Activated CD8-positive, alpha-beta memory T cell treated with anti-CD3 and anti-CD28 coated beads, Interleukin-2, amount 10 ng/mL, durations not matched to agents 7 days and 5 days (primary cell): ENCODE measurements at regions not wholly inside any gene's neighbourhood (a gene's known extent, or its start where the extent isn't known, plus 50 kb on each side); places are given as distances from the start of the nearest gene placed in this dataset.

Experiments used
- ATAC-seq: fragments of 150-1000 bp; cut with Tn5 transposase; one replicate; pipeline ENCODE4 v1.10.0; 2021; ENCODE audit warnings: moderate library complexity
- CTCF ChIA-PET: fragments of 350-600 bp; sonication (Branson Sonifier 250); formaldehyde crosslinking; loops from one replicate; lab custom pipeline; 2021; ENCODE audit warnings: antibody characterized with exemption; lab: Charles Lee
- DNase-seq: peaks from one replicate; pipeline ENCODE4 v3.0.0-alpha.2; 2020
- H3K27ac Mint-ChIP-seq: one replicate; pipeline ENCODE4 v1.8.0; 2021; ENCODE audit warnings: mild to moderate bottlenecking, mixed read lengths
- H3K27me3 Mint-ChIP-seq: one replicate; pipeline ENCODE4 v1.8.0; 2021; ENCODE audit warnings: mixed read lengths
- H3K36me3 Mint-ChIP-seq: one replicate; pipeline ENCODE4 v1.8.0; 2021; ENCODE audit warnings: mild to moderate bottlenecking, mixed read lengths
- H3K4me1 Mint-ChIP-seq: one replicate; pipeline ENCODE4 v1.8.0; 2021; ENCODE audit warnings: mixed read lengths
- H3K4me3 Mint-ChIP-seq: one replicate; pipeline ENCODE4 v1.8.0; 2021; ENCODE audit warnings: mild to moderate bottlenecking, moderate library complexity, mixed read lengths
- H3K9me3 Mint-ChIP-seq: one replicate; pipeline ENCODE4 v1.8.0; 2022; ENCODE audit warnings: low read depth, mixed read lengths

DNA sequence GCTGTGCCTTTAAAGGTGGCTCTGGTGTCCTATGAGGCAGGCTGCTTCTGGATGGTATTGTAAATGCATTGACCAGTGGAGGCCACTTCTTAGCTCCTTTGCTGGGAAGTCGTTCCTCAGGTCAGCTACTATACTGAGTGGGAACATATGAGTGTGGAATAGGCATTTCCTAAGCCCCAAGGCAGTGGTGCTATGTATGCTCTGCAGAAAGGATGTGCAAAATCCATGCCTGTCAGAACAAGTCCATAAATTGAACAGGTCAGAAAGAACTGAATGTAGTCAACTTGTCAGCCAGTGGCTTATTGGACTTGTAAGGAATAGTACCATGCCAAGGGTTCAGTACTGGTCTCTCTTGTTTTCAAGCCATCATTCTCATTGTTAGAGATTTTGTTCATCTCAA is 216.4 kb downstream of the CDH10 start:
- Mint-ChIP-seq H3K9me3 (peaks cover 5% of the 10 kb centered on the region), H3K36me3 (no peaks in the 10 kb centered on the region), H3K4me3 (no peak overlapping the region), H3K27me3 (no peaks in the 10 kb centered on the region), H3K27ac (no peak overlapping the region), H3K4me1 (no peaks in the 10 kb centered on the region)
- CTCF ChIA-PET = no interaction called here
- no peak for ATAC-seq
- no peak for DNase-seq

DNA sequence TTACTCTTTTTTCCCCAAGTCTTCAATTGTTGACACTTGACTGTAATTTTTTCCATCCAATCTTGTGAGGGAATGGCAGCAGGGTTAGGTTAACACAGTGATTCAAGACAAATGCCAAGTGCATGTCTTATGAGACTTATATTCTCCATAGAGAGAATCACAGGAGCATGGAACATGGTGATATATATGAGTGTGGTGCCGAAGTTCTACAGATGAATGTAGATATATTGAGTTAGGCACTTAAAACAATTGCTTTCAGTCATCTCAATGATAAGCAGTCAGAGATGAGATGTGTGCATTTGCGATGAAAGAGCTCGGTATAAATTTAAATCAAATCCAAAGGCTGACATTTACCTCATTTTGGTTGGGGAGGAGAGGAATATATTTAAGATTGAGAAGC is 211.2 kb downstream of the CDH10 start:
- H3K4me1 Mint-ChIP-seq = no peaks in the 10 kb centered on the region
- CTCF ChIA-PET = no interaction called here
- H3K27ac Mint-ChIP-seq = no peak overlapping the region
- H3K36me3 Mint-ChIP-seq = no peaks in the 10 kb centered on the region
- H3K27me3 Mint-ChIP-seq = no peaks in the 10 kb centered on the region
- DNase-seq = no peak
- ATAC-seq = no peak
- peaks cover 12% of the 10 kb centered on the region for H3K9me3 Mint-ChIP-seq
- H3K4me3 Mint-ChIP-seq = no peak overlapping the region
